HG02943 (cell line): ENCODE measurements at regions not wholly inside any gene's neighbourhood (a gene's known extent, or its start where the extent isn't known, plus 50 kb on each side); places are given as distances from the start of the nearest gene placed in this dataset.

Source experiments
- ATAC-seq: cut with Tn5 transposase; IDR thresholded peaks from one replicate; pipeline ENCODE4 v1.9.1; 2021; ENCODE audit warnings: mild to moderate bottlenecking, low read depth, moderate library complexity; ENCODE audit not compliant: unreplicated experiment

DNA sequence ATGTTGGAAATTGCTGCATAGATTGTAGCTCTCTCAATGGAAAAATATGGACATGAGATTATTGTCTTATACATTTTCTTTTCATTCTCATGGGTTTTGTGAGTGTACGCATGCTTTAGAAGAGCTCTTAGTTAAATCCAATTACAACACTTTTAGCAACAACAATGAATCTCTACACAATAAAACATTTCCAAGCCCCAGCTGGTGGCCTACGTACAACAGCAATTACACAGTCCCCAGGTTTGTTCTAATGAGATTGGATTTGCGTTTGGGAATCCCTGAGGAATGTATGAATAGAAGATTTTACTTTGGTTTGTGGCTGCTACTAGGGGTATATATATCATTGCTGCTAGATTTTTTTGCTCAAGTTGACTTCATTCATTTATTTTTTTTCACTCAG is 98.6 kb downstream of the FHDC1 start:
- no peak for ATAC-seq

DNA sequence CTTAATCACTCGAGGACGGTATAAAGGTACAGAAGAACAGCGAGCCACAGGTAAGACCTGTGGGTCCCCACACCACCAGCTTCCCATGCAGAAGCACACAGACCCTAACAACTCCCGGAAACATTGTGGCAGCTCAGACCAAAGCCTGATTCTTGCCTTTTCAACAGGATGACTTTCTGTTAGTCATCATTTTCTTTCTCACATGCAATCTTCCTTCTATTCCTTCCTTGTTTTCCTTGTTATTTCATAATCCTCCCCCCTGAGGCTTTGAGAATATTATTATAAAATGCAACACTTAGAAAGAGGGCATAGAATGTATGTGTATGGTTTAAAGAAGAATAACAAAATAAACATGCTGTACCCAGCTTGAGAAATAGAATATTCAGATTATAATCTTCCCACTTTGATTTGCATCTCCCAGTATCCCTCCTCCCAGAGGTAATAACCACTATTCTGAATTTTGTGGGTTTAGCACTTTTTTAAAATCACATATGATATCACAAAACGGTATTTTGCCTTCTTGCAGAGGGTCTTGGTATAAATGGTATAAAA is 100.9 kb downstream of the FHDC1 start:
- ATAC-seq = no peak

DNA sequence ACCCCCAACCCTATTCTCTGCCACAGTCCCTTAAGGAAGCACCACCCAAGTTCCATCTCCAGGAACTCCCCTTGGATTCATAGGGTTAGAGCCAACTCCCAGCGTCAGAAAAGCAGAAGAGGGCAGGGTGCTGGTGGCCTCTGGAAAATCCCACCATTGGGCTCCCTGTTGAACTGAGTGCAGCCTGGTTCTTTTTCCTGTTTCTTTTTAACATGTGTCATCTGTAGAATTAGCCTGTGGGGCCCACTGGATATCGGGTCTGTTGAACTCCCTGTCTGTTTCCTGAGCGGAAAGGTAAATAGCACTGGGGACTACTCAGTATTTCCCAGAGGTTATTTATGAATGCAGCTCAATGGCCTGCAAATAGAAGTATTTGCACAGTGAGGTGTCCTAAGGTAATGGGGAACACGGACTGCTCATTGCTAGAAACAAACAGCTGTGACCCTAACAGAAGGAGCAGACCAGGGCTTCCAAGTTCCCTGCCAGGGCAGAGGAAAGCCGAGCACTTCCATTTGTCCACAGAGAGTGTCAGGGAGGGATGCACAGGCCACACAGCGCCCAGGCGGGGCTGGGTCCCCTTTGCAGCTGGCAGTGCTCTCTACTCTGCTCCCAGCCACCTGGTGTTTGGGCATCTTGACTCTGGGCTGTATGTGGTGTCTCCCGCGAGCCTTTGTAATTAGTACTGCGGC is 102.6 kb downstream of the FHDC1 start:
- ATAC-seq = no peak

DNA sequence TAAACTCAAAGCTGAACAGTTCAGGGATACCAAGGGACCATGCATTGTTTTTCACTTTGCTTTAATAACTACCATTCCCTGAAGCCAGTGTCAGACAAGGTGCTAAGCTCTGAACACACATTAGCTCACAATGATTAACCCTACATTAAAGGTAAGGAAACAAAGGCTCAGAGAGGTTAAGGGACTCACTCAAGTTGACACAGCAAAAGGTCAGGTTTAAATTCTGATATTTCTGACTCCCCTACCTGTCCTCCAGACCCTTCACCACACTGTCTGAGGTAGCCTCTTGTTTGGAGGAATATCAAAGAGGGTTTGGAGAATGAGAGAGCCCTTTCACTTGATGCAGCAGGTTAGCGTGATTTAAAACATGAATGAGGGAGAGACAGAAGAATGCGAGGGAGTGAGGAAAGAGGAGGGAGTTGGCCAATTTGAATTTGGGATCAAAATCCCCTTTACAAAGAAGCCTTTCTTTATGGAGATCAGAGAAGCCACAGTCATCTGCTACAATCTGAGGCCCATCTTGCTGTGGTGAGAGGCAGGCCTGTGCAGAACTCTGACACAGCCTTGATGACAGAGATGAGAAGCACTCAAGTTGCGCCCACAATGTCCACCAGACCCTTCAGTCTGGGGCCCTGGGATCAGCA is 103.5 kb downstream of the FHDC1 start:
- no peak for ATAC-seq

DNA sequence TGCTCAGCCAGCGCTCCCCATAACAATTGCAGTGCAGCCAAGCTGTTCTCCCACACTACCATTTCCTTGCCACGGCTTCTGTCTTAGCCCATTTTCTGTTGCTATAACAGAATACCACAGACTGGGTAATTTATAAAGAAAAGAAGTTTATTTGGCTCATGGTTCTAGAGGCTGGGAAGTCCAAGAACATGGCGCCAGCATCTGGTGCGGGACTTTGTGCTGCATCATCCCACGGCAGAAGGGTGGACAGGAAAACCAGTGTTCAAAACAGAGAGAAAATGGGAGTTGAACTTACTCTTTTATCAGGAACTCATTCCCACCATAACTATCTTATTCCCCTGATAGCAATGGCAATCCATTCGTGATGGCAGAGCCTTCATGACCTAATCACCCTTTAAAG is 104.6 kb downstream of the FHDC1 start:
- no peak for ATAC-seq

DNA sequence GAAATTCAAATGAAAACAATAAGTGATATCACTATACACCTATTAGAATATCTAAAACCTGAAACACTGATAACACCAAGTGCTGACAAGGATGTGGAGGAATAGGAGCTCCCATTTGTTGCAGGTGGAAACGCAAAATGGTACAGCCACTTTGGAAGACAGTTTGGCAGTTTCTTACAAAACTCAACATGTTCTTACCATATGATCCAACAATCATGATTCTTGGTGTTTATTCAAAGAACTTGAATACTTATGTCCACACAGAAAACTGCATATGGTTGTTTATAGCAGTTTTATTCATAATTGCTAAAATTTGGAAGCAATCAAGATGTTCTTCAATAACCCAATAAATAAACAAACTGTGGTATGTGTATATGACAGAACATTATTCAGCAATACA is 107.9 kb downstream of the FHDC1 start:
- no peak for ATAC-seq

DNA sequence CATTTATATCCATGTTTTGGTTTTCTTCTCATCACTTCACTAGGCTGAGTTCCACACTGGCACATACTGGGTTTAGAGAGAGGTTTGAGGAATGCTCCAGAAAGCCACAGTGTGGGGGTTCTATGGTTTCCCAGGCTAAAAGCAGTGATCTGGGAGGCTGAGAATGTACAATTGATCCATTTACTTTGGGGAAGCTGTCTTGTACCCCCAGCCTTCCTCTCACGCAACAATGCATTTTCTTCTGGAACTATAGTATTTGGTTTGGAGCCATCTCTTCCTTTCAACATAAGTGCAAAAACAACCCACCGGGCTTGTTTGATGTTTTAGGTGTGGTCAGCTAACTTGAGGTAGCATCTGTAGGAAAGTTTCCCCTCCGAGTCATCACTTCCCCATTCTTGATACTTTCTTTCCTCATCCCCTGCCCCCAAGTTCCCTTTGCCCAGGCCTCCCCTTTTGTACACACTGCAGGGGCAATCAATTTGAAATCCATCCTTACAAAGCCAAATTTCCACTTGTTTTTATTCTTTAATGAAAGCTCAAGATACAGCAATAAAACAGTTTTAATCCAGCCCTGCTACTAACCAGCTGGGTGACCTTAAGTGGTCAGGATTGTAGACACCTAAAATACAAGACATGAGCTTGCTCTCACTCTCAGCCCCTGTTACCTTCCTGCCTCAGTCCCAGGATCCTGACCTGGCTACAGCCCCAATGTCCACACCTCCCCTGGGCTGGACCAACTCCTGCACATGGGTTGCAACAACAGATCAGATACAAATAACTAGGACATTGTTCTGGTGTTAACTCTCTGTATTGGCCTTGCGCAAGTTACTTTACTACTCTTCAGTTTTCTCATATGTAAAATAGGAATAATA is 109.2 kb downstream of the FHDC1 start:
- ATAC-seq = no peak

DNA sequence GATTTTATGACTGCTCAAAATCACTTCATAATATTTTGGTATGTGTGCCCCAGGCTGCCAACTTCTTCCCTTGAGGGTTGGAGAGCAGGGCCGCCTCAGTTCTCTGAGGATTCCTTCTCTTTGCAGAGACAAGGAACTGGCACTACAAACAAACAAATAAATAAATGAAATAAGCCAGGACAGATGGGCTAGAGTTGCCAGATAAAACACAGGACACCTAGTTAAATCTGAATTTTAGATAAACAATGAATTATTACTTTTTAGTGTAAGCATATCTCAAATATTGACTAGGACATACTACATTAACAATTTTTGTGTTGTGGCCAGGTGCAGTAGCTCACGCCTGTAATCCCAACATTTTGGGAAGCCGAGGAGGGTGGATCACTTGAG is 122.5 kb downstream of the FHDC1 start:
- ATAC-seq = no peak

DNA sequence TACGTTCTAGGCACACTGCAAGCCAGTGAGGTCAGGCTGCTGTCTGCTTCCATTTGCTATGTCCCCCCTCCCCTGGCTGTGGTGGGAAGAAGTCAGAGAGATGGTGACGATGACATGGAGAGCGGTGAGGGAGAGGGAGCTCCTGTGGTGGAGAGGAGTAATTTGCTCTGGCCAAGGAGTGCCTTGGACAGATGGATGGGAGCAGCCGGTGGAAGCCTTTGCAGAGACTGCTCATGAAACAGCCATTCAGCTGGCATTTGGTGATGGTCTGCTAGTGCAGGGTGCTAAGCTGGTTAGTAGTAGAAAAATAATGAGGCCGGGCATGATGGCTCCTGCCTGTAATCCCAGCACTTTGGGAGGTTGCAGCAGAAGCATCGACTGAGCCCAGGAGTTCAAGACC is 124.1 kb downstream of the FHDC1 start:
- ATAC-seq = no peak

DNA sequence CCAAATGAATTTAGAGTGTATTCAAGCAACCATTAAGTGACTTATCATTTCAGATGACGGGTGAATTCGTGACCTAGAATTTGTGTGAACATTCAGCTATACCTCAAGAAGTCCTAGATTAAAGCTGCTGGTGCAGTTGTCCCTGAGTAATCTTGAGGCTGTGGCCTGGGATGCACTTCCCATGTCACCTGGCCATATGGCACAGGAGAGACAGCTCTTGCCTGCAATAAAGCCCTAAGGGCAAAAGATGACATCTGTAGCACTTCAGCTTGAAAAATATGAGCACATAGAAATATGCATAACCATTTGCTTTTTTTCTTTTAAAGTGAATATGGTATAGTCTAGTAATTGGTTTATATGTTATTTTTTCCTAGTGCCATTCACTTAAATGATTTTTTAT is 125.8 kb downstream of the FHDC1 start:
- no peak for ATAC-seq

DNA sequence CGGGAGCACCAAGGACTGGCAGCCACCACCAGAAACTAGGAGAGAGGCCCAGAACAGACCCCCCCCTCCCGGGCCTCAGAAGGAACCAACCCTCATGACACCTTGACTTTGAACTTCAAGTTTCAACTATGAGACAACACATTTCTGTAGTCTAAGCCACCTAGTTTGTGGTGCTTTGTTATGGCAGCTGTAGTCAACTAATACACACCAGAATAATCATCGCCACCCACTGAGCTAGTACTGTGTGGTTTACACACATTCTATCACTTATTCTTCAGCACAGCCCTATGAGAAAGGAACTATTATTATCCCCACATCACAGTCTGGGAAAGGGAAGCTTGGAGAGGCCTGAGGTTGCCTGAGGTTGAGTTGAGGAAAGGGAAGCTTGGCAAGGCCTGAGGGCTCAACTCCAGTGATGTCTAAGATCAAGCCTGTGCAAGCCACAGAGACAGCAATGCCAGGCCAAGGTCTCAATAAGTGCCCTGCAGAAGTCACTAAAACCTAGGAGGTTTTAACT is 126.6 kb downstream of the FHDC1 start:
- ATAC-seq = no peak

DNA sequence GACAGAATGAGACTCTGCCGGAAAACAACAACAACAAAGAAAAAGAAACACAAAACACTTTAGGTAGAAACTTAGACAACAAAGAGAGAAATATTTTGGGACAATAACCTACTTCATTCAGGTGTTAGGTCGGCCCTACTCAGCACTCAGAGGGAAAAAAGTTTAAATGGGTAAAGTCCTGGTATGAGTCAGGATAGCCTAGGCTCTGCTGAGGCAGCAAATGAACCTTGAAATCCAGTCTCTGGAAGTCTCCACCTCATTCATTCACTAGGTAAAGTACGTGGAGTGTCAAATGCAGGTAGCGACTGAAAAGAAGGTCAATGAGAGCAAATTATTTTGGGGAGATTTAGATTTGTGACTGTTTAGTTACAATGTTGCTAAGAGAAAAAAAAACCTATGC is 127.4 kb downstream of the FHDC1 start:
- no peak for ATAC-seq

DNA sequence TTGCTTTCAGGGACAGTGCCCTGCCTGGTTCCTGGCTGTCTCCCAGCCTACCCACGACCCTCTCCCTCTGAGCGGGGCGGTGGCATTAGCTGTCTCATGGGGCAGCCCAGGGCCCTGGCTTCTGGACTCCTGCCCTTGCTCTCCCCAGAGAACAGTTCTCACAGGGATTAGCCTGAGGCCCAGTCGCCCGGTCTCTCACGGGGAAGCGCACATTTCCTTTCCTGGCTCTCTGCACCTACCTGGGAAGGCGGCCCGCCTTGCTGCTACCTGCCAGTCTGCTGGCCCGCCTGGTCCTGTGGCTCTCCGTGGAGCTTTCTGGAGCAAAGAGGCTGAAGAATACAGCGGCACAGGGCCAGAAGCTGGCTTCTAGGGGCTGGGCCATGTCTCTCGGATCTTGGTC is 128.4 kb downstream of the FHDC1 start:
- no peak for ATAC-seq

DNA sequence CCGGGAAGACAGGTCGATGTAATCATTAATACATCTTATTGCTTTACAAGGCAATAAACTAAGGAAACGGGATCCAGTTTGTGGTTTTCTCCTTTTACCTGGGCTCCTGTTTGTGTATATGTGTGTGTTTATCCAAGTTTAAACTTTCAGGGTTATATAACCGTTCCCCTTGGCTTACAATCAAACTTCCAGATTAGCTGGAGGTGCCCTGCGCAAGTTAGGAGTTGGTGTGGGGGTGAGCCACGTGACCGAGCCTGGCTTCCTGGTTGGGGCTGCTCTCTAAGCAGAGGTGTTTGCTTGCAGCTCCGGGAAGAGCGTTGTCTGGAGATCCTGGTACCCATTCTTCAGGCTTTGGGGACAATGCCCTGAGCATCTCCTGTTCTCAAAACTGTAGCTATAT is 129.2 kb downstream of the FHDC1 start:
- no peak for ATAC-seq

DNA sequence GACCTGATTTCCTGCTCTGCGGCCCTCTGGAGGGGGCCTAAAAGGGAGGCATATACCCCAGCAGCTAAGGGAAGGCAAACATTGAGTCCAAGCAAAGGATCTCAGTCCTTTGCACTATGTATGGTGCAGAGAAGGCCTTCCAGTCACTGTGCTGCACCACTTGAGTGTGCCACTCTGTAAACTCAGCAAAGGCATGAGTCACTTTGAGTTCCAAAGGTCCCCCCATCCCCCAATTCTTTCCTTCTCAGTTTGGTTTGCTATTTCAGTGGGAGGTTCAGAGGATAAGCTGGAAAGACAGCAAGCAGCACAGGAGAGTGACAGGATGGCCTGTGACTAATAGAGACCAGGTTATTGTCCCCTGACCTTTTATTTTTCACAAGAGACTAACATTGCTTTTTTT is 131.3 kb downstream of the FHDC1 start:
- no peak for ATAC-seq

DNA sequence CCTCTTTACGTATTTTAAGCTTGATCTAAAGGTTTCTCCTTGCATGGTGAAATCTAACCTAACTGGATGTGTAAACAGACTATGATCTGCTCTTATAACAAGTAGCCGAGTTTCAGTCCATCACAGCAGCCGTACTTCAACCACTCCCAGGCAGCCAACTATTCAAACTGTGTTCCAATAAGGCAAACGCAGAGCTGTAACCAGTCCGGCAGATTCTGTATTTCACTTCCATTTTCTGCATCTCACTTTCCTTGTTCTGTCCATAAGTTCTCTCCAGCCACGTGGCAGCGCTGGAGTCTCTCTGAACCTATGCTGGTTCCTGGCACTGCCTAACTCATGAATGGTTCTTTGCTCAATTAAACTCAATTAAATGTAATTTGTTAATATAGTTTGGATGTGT is 132.6 kb downstream of the FHDC1 start:
- ATAC-seq = no peak

DNA sequence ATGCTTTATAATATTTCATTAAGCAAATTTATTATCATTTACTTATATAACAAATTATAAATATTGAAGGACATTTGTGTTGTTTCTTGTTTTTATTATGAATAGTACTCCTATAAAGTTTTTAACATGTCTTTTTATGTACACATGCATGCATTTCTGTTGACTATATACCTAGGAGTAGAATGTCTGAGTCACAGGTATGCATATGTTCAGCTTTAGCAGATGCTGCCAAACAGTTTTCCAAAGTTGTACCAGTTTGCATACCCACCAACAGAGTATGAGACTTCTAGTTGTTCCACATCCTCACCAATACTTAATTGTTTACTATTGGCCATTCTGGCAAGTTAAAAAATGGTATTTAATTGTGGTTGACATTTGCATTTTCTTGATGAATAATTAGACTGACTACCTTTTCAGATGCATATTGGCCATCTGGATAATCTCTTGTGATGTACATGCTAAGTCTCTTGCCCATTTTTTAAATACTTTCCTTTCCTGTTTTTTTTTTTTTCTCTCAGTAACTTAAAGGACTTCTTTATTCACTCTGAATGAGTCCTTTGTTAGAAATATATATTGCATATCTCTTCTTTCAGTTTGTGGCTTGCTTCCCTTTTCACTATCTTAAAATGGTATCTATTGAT is 132.2 kb upstream of the TRIM2 start:
- ATAC-seq = no peak

DNA sequence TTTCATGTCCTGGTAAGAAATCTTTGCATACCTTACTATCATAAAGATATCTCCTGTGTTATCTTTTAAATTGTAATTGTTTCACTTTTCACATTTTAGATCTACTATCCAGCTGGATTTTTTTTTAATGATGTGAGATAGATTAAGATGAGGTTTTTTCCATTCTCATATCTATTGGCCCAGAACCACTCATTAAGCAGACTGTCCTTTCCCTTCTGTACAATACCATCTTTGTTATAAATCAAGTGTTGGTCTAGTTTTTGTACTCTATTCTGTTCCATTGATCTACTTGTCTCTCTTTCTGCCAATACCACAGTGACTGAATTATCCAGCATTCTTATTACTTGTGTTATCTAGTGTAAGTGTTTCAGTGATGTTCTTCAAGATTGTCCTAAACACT is 131.6 kb upstream of the TRIM2 start:
- ATAC-seq = no peak

DNA sequence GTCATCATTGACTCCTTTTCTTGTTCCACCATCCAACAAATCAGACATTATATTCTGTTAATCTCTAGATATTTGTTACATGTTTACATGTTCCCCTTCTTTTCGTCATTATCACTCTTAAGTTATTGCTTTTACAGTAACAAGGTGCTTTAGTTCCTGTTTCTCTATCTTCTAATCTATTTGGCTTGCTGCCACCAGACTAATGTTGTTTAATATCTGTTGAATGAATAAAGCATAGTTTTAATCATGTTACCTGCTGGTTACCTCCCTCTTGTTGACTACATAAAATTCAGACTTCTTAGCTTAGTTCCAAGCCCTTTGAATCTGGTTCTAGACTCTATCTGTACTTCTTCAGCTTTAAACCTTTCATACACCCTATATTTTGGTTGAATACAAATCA is 129.8 kb upstream of the TRIM2 start:
- ATAC-seq = no peak

DNA sequence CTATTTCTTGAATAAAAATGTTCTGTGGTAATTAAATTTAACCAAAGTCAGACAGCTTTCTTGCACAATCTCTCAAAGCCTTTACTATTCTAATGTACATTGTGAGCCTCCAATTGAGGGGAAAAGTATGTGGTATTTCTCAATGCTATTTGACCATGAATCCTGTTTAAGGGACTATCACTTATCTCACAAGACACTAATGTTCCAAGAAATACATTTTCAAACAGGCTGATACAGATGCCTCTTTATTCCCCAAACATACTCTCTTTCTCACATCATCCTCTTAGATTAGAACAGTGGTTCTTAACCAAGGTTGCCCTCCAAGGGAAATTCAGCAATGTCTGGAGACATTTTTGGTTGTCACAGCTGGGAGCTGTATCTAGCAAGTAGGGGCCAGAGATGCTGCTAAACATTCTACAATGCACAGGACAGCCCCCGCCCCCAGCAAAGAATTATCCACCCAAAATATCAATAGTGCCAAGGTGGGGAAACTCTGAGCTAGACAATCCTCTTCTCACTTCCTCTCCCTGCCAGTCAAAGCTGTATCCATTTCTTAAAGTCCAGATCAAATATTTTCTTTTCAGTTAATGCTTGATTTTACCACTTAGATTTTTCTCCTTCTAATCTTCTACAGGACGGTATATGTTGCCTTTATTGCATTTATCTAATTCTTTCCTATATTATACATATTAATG is 129.2 kb upstream of the TRIM2 start:
- ATAC-seq = no peak
